ENCODE measurements at regions not wholly inside any gene's neighbourhood (a gene's known extent, or its start where the extent isn't known, plus 50 kb on each side); places are given as distances from the start of the nearest gene placed in this dataset.

DNA sequence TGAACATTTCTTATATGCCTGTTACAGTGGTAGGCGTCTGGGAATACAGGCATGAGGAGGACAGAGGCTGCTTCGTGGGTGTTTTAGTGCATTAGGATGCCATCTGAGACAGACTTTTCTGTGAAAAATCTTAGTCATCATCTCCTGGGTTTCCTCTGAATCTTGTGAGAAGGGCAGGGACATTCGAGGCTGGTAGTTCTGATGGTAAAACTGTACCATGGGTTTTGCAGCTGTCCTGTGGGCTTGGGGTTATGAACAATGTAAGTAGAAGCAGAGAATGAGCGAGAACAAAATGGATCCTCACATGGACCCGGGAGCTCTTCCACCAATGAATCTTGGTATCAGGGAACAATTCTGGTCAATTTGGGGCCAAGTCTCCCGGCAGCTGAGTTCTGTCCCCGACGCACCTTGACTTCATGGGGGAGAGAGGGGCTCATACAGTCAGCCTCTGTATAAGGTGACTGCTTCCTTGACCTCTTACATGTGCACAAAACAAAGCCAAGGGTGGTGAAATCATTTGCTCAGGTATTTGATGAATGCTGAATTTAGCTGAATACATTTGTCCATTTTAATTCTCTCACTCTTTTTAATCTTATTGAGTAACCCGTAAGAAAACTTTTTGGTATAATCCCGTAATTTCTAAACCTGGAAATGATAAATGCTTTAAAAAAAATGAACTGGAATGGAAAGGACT, 63.6 kb upstream of the ERRFI1 start:
- no TSS peak for BruUV-seq (replicated peaks)
- CTCF ChIA-PET: interaction anchor here (0.6 kb wide), 1 partner anchor 76 kb away, joined by 5 read pairs; no protein-coding TSS in a partner anchor
- in situ Hi-C loops (cut with HindIII; ENCODE audit: low pct_unique_long_range_greater_than_20kb, low sequenced_read_pairs): loop anchor here (25.0 kb wide), 1 partner anchor 223 kb away; the partner anchor contains the start of gene SLC45A1

DNA sequence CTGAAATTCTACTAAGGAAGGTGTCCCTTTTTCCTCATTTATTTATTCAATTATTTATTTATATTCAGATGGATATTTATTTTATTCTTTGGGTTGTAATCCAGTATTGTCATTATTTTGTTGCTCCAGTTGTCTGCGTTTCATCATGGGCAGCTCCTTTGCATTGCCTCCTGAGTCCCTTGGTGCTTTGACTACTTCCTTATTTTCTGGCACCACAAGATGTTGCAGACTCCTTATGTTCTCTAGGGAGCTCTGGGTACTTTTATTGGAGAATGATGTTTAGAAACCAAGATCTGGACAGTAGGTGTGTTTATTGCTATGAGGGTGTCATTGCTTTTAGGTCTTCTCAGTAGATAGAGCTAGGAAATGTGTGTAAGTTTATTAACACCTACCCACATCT, 59.9 kb upstream of the ERRFI1 start:
- intact Hi-C loops (cut with micrococcal nuclease; ENCODE audit: unreplicated experiment): no loop called here
- Histone ChIP-seq H3K9me3 (ENCODE audit: control insufficient read depth, insufficient read depth, low read depth, low read length) (peaks cover 8% of the 10 kb centered on the region; the same call in 1 of the 2 replicates), H3K27me3 (ENCODE audit: control insufficient read depth, insufficient read depth, low read length) (no peaks in the 10 kb centered on the region), H3K4me1 (ENCODE audit: control insufficient read depth, insufficient read depth, low read length) (peaks cover 49% of the 10 kb centered on the region), H3K36me3 (ENCODE audit: control insufficient read depth, insufficient read depth, low read length) (no peaks in the 10 kb centered on the region), H3K4me3 (ENCODE audit: low read depth in 2 of 2, low read length in 2 of 2) (no peak overlapping the region), H3K27ac (ENCODE audit: low read length) (peak overlapping the region; percentile 100)
- ATAC-seq (no peak), DNase-seq (ENCODE audit: low read depth, low spot score) (no peak)
- BruUV-seq (replicated peaks): no TSS peak
- ChIA-PET POLR2A (interaction anchor here (0.6 to 0.7 kb wide), 2 partner anchors 61 to 246 kb away, joined by 3 to 4 read pairs; no protein-coding TSS in a partner anchor), CTCF (no interaction called here)
- in situ Hi-C loops (cut with HindIII; ENCODE audit: low pct_unique_long_range_greater_than_20kb, low sequenced_read_pairs): loop anchor here (25.0 kb wide), 1 partner anchor 226 kb away; the partner anchor contains the start of gene SLC45A1
- TF ChIP-seq, protein P1, sequence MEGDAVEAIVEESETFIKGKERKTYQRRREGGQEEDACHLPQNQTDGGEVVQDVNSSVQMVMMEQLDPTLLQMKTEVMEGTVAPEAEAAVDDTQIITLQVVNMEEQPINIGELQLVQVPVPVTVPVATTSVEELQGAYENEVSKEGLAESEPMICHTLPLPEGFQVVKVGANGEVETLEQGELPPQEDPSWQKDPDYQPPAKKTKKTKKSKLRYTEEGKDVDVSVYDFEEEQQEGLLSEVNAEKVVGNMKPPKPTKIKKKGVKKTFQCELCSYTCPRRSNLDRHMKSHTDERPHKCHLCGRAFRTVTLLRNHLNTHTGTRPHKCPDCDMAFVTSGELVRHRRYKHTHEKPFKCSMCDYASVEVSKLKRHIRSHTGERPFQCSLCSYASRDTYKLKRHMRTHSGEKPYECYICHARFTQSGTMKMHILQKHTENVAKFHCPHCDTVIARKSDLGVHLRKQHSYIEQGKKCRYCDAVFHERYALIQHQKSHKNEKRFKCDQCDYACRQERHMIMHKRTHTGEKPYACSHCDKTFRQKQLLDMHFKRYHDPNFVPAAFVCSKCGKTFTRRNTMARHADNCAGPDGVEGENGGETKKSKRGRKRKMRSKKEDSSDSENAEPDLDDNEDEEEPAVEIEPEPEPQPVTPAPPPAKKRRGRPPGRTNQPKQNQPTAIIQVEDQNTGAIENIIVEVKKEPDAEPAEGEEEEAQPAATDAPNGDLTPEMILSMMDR (IDR thresholded peaks at IDR 0.05): no peak
- TF ChIP-seq, protein P2, sequence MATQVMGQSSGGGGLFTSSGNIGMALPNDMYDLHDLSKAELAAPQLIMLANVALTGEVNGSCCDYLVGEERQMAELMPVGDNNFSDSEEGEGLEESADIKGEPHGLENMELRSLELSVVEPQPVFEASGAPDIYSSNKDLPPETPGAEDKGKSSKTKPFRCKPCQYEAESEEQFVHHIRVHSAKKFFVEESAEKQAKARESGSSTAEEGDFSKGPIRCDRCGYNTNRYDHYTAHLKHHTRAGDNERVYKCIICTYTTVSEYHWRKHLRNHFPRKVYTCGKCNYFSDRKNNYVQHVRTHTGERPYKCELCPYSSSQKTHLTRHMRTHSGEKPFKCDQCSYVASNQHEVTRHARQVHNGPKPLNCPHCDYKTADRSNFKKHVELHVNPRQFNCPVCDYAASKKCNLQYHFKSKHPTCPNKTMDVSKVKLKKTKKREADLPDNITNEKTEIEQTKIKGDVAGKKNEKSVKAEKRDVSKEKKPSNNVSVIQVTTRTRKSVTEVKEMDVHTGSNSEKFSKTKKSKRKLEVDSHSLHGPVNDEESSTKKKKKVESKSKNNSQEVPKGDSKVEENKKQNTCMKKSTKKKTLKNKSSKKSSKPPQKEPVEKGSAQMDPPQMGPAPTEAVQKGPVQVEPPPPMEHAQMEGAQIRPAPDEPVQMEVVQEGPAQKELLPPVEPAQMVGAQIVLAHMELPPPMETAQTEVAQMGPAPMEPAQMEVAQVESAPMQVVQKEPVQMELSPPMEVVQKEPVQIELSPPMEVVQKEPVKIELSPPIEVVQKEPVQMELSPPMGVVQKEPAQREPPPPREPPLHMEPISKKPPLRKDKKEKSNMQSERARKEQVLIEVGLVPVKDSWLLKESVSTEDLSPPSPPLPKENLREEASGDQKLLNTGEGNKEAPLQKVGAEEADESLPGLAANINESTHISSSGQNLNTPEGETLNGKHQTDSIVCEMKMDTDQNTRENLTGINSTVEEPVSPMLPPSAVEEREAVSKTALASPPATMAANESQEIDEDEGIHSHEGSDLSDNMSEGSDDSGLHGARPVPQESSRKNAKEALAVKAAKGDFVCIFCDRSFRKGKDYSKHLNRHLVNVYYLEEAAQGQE (IDR thresholded peaks at IDR 0.05; ENCODE audit: insufficient read depth in 1 of 2, low read depth in 2 of 2, low read length in 1 of 2): no peak
- TF ChIP-seq SIN3A (IDR thresholded peaks at IDR 0.05; ENCODE audit: borderline replicate concordance, insufficient read depth, low read depth, low read length) (no peak), TCF7L2 (IDR thresholded peaks at IDR 0.05; ENCODE audit: low read depth, low read length) (no peak), POLR2AphosphoS5 (IDR thresholded peaks at IDR 0.05; ENCODE audit: low read depth, low read length) (no peak)

More for the DNA sequence above, 63.6 kb upstream of the ERRFI1 start:
- POLR2A ChIA-PET: interaction anchor here (0.5 to 1.1 kb wide), 4 partner anchors 23 to 227 kb away, joined by 3 to 11 read pairs (median 5); no protein-coding TSS in a partner anchor
- Histone ChIP-seq H3K9me3 (ENCODE audit: control insufficient read depth, insufficient read depth, low read depth, low read length) (peaks cover 8% of the 10 kb centered on the region; the same call in 1 of the 2 replicates), H3K4me1 (ENCODE audit: control insufficient read depth, insufficient read depth, low read length) (peaks cover 44% of the 10 kb centered on the region), H3K4me3 (ENCODE audit: low read depth in 2 of 2, low read length in 2 of 2) (no peak overlapping the region), H3K36me3 (ENCODE audit: control insufficient read depth, insufficient read depth, low read length) (no peaks in the 10 kb centered on the region), H3K27me3 (ENCODE audit: control insufficient read depth, insufficient read depth, low read length) (no peaks in the 10 kb centered on the region), H3K27ac (ENCODE audit: low read length) (peak overlapping the region; percentile 100)
- intact Hi-C loops (cut with micrococcal nuclease; ENCODE audit: unreplicated experiment): loop anchor here (10.0 kb wide), 1 partner anchor 225 kb away; the partner anchor contains the start of gene SLC45A1
- peak; percentile 71 for ATAC-seq
- DNase-seq (ENCODE audit: low read depth, low spot score): no peak
- TF ChIP-seq, protein P1 (IDR thresholded peaks at IDR 0.05): no peak
- TF ChIP-seq TCF7L2 (IDR thresholded peaks at IDR 0.05; ENCODE audit: low read depth, low read length) (no peak), SIN3A (IDR thresholded peaks at IDR 0.05; ENCODE audit: borderline replicate concordance, insufficient read depth, low read depth, low read length) (no peak), POLR2AphosphoS5 (IDR thresholded peaks at IDR 0.05; ENCODE audit: low read depth, low read length) (no peak)
- TF ChIP-seq, protein P2 (IDR thresholded peaks at IDR 0.05; ENCODE audit: insufficient read depth in 1 of 2, low read depth in 2 of 2, low read length in 1 of 2): no peak
